T-helper 1 cell treated with Interleukin-12 subunit alpha and Interleukin-12 subunit beta and Interleukin-4 antibody, amounts not matched to agents 30 ng/mL and 1 ng/mL, for 36 hours (primary cell): ENCODE measurements at regions not wholly inside any gene's neighbourhood (a gene's known extent, or its start where the extent isn't known, plus 50 kb on each side); places are given as distances from the start of the nearest gene placed in this dataset.

Experiments
- intact Hi-C: fragments of 100-400 bp; cut with micrococcal nuclease; formaldehyde crosslinking; loops from one replicate; pipeline ENCODE4 v1.15.1; 2024

- intact Hi-C loops, result no loop called here
These were observed 1005.7 kb downstream of the UQCRFS1 start for GRCh38 chr19:28207244-28207643.

GRCh38 chr19:28201462-28201943, 1011.4 kb downstream of the UQCRFS1 start:
- intact Hi-C loops, result no loop called here

- intact Hi-C loops, result no loop called here
These were observed 1013.6 kb downstream of the UQCRFS1 start for GRCh38 chr19:28199323-28199722.

- intact Hi-C loops, result no loop called here
These were observed 1016.0 kb downstream of the UQCRFS1 start for GRCh38 chr19:28196961-28197360.

- intact Hi-C loops, result no loop called here
These were observed 1016.9 kb downstream of the UQCRFS1 start for GRCh38 chr19:28196101-28196500.

- intact Hi-C loops, result no loop called here
These were observed 1027.3 kb downstream of the UQCRFS1 start for GRCh38 chr19:28185646-28186045.

GRCh38 chr19:28184997-28185396, 1028.0 kb downstream of the UQCRFS1 start:
- intact Hi-C loops, result no loop called here

- intact Hi-C loops, result no loop called here
These were observed 1036.8 kb downstream of the UQCRFS1 start for GRCh38 chr19:28176193-28176592.

GRCh38 chr19:28171983-28172382, 1041.0 kb downstream of the UQCRFS1 start:
- intact Hi-C loops, result no loop called here

- intact Hi-C loops, result no loop called here
These were observed 1042.9 kb downstream of the UQCRFS1 start for GRCh38 chr19:28170066-28170465.

GRCh38 chr19:28169168-28169887, 1043.6 kb downstream of the UQCRFS1 start:
- intact Hi-C loops, result no loop called here

- intact Hi-C loops, result no loop called here
These were observed 1044.4 kb downstream of the UQCRFS1 start for GRCh38 chr19:28168557-28168956.

GRCh38 chr19:28166025-28166424, 1046.9 kb downstream of the UQCRFS1 start:
- intact Hi-C loops, result no loop called here

- intact Hi-C loops, result no loop called here
These were observed 1048.7 kb downstream of the UQCRFS1 start for GRCh38 chr19:28164214-28164613.

GRCh38 chr19:28159065-28159464, 1053.9 kb downstream of the UQCRFS1 start:
- intact Hi-C loops, result no loop called here

GRCh38 chr19:28155265-28155664, 1057.7 kb downstream of the UQCRFS1 start:
- intact Hi-C loops, result no loop called here

- intact Hi-C loops, result no loop called here
These were observed 1058.9 kb downstream of the UQCRFS1 start for GRCh38 chr19:28154077-28154476.

- intact Hi-C loops, result no loop called here
These were observed 1059.8 kb downstream of the UQCRFS1 start for GRCh38 chr19:28153123-28153522.

GRCh38 chr19:28152195-28152594, 1060.8 kb downstream of the UQCRFS1 start:
- intact Hi-C loops, result no loop called here

- intact Hi-C loops, result no loop called here
These were observed 1062.8 kb downstream of the UQCRFS1 start for GRCh38 chr19:28150129-28150528.

- intact Hi-C loops, result no loop called here
These were observed 1064.4 kb downstream of the UQCRFS1 start for GRCh38 chr19:28148554-28148953.

GRCh38 chr19:28142258-28142657, 1070.7 kb downstream of the UQCRFS1 start:
- intact Hi-C loops, result no loop called here

GRCh38 chr19:28140201-28140600, 1072.8 kb downstream of the UQCRFS1 start:
- intact Hi-C loops, result no loop called here
